ENCODE measurements at regions not wholly inside any gene's neighbourhood (a gene's known extent, or its start where the extent isn't known, plus 50 kb on each side); places are given as distances from the start of the nearest gene placed in this dataset.

DNA sequence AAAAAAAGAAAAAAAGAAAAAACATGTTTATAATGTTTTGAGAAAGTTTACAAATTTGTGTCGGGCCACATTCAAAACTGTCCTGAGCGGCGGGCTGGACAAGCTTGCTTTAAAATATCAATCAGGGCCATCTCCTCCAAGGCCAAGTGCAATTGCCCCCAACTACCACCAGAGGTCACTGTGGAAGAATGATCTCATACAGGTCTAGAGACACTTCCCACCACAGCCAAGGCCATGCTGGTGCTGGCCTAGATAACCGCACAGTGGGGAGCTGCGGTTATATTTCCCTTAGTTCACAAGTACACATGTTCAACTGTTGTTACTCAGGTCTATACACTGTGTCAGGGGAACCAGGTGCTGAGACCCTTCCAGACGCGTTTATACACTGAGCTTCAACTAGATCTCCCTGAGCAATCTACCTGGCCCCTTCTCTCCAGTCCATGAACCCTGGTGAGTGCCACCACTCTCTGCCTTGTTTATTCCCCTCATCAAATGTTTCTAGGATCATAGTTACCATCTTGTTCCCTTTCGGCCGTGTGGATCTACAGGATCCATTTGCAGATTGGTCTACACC lies 83.8 kb upstream of the CCL2 start:
- Histone ChIP-seq H3K4me1 (ENCODE audit: control insufficient read depth, extremely low read depth, insufficient read depth, low read length) (no peaks in the 10 kb centered on the region), H3K4me2 (ENCODE audit: insufficient read depth, low read length) (no peak overlapping the region), H4K20me1 (replicated peaks; ENCODE audit: control insufficient read depth, extremely low read depth, insufficient read depth, low read length) (no peaks in the 10 kb centered on the region), H3K9ac (replicated peaks; ENCODE audit: extremely low read depth, insufficient read depth, low read length) (no peak overlapping the region), H3K4me3 (replicated peaks in 1 of 3; ENCODE audit: insufficient read depth in 1 of 3, low read depth in 1 of 3, low read length in 3 of 3) (no peak overlapping the region), H3K27me3 (ENCODE audit: control insufficient read depth in 2 of 2, insufficient read depth in 2 of 2, low read length in 2 of 2) (peaks cover 12 to 19% of the 10 kb centered on the region in 2 experiments), H3K9me1 (replicated peaks; ENCODE audit: control insufficient read depth, extremely low read depth, insufficient read depth, low read length) (no peaks in the 10 kb centered on the region), H2AFZ (ENCODE audit: low read depth, low read length) (no peak overlapping the region), H3K79me2 (ENCODE audit: control insufficient read depth, insufficient read depth, low read length) (no peaks in the 10 kb centered on the region), H3K36me3 (ENCODE audit: control insufficient read depth in 2 of 2, extremely low read depth in 1 of 2, insufficient read depth in 2 of 2, low read length in 2 of 2) (no peaks in the 10 kb centered on the region), H3K27ac (ENCODE audit: insufficient read depth, low read depth, low read length) (no peak overlapping the region), H3K9me3 (replicated peaks; ENCODE audit: control insufficient read depth, insufficient read depth, low read length) (no peaks in the 10 kb centered on the region)
- intact Hi-C loops (cut with micrococcal nuclease) (loop anchor here (1.0 kb wide), 3 partner anchors 29 to 190 kb away; no protein-coding TSS in a partner anchor), dilution Hi-C loops (cut with MboI; ENCODE audit: extremely low pct_ligation_motif_present, low sequenced_read_pairs) (no loop called here)
- ChIA-PET CTCF (interaction anchor here (0.6 to 8.4 kb wide), 41 partner anchors 9 to 342 kb away, joined by 3 to 197 read pairs (median 4); partner anchors contain the start of genes CCL1 and CCL8), POLR2A (no interaction called here)
- DNase-seq (ENCODE audit: low read depth, low spot score) (peak; percentile 73), FAIRE-seq (peak; percentile 71)
- no peak for TF ChIP-seq MYC (IDR thresholded peaks at IDR 0.05; ENCODE audit: low read depth, low read length)
- TF ChIP-seq JUN (IDR thresholded peaks at IDR 0.05; ENCODE audit: borderline replicate concordance, insufficient read depth, insufficient read length, low read depth): no peak
- no peak for TF ChIP-seq EZH2 (IDR thresholded peaks at IDR 0.05; ENCODE audit: borderline replicate concordance, low read depth, low read length, severe bottlenecking)
- TF ChIP-seq, protein P1, sequence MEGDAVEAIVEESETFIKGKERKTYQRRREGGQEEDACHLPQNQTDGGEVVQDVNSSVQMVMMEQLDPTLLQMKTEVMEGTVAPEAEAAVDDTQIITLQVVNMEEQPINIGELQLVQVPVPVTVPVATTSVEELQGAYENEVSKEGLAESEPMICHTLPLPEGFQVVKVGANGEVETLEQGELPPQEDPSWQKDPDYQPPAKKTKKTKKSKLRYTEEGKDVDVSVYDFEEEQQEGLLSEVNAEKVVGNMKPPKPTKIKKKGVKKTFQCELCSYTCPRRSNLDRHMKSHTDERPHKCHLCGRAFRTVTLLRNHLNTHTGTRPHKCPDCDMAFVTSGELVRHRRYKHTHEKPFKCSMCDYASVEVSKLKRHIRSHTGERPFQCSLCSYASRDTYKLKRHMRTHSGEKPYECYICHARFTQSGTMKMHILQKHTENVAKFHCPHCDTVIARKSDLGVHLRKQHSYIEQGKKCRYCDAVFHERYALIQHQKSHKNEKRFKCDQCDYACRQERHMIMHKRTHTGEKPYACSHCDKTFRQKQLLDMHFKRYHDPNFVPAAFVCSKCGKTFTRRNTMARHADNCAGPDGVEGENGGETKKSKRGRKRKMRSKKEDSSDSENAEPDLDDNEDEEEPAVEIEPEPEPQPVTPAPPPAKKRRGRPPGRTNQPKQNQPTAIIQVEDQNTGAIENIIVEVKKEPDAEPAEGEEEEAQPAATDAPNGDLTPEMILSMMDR (IDR thresholded peaks at IDR 0.05; ENCODE audit: extremely low read depth in 1 of 2, insufficient read depth in 1 of 2, low read depth in 1 of 2, low read length in 2 of 2): peak; percentile 87 to 91
- no TSS peak for BruUV-seq (replicated peaks)

GRCh38 chr17:34172390-34172918 lies 82.6 kb upstream of the CCL2 start:
- Histone ChIP-seq H3K9me1 (replicated peaks; ENCODE audit: control insufficient read depth, extremely low read depth, insufficient read depth, low read length) (no peaks in the 10 kb centered on the region), H3K36me3 (ENCODE audit: control insufficient read depth in 2 of 2, extremely low read depth in 1 of 2, insufficient read depth in 2 of 2, low read length in 2 of 2) (no peaks in the 10 kb centered on the region), H3K4me3 (replicated peaks in 1 of 3; ENCODE audit: insufficient read depth in 1 of 3, low read depth in 1 of 3, low read length in 3 of 3) (no peak overlapping the region), H3K9ac (replicated peaks; ENCODE audit: extremely low read depth, insufficient read depth, low read length) (no peak overlapping the region), H2AFZ (ENCODE audit: low read depth, low read length) (no peak overlapping the region), H3K27me3 (ENCODE audit: control insufficient read depth in 2 of 2, insufficient read depth in 2 of 2, low read length in 2 of 2) (peaks cover 12 to 15% of the 10 kb centered on the region in 2 experiments), H3K27ac (ENCODE audit: insufficient read depth, low read depth, low read length) (no peak overlapping the region), H3K9me3 (replicated peaks; ENCODE audit: control insufficient read depth, insufficient read depth, low read length) (no peaks in the 10 kb centered on the region), H3K79me2 (ENCODE audit: control insufficient read depth, insufficient read depth, low read length) (no peaks in the 10 kb centered on the region), H4K20me1 (replicated peaks; ENCODE audit: control insufficient read depth, extremely low read depth, insufficient read depth, low read length) (no peaks in the 10 kb centered on the region), H3K4me1 (ENCODE audit: control insufficient read depth, extremely low read depth, insufficient read depth, low read length) (peaks cover 7% of the 10 kb centered on the region), H3K4me2 (ENCODE audit: insufficient read depth, low read length) (no peak overlapping the region)
- ChIA-PET CTCF (interaction anchor here (3.3 to 8.4 kb wide), 2 partner anchors 29 to 190 kb away, joined by 36 to 197 read pairs; partner anchors contain the start of gene CCL1), POLR2A (no interaction called here)
- intact Hi-C loops (cut with micrococcal nuclease): no loop called here
- dilution Hi-C loops (cut with MboI; ENCODE audit: extremely low pct_ligation_motif_present, low sequenced_read_pairs): no loop called here
- DNase-seq (ENCODE audit: low read depth, low spot score): no peak
- BruUV-seq (replicated peaks): no TSS peak
- FAIRE-seq: no peak
- TF ChIP-seq EZH2 (IDR thresholded peaks at IDR 0.05; ENCODE audit: borderline replicate concordance, low read depth, low read length, severe bottlenecking): no peak
- TF ChIP-seq POLR2A (IDR thresholded peaks at IDR 0.05; ENCODE audit: low read depth, low read length): no peak
- TF ChIP-seq JUN (IDR thresholded peaks at IDR 0.05; ENCODE audit: borderline replicate concordance, insufficient read depth, insufficient read length, low read depth): no peak
- TF ChIP-seq, protein P1 (IDR thresholded peaks at IDR 0.05; ENCODE audit: extremely low read depth in 1 of 2, insufficient read depth in 1 of 2, low read depth in 1 of 2, low read length in 2 of 2): no peak
- no peak for TF ChIP-seq POLR2AphosphoS5 (IDR thresholded peaks at IDR 0.05; ENCODE audit: insufficient read depth, low read depth, low read length)
- TF ChIP-seq FOS (IDR thresholded peaks at IDR 0.05; ENCODE audit: borderline replicate concordance, insufficient read depth, low read length): no peak
- TF ChIP-seq GATA2 (IDR thresholded peaks at IDR 0.05; ENCODE audit: insufficient read depth, insufficient read length, low read depth, low read length): no peak
- TF ChIP-seq MYC (IDR thresholded peaks at IDR 0.05; ENCODE audit: low read depth, low read length): no peak

Data from endothelial cell of umbilical vein (primary cell).